Heart left ventricle (tissue), 16 donors: ENCODE measurements at regions not wholly inside any gene's neighbourhood (a gene's known extent, or its start where the extent isn't known, plus 50 kb on each side); places are given as distances from the start of the nearest gene placed in this dataset.
"Not testable (repeated sequence)": the region's sequence is repeated elsewhere in the genome, so short reads cannot be mapped to it uniquely, and the experiment has no call there.

Experiments used
- ATAC-seq, 4 donors: fragments of 200-7000 bp; cut with Tn5 transposase; one replicate each; pipeline ENCODE4 v1.9.1; 2020 to 2022; ENCODE audit warnings: moderate library complexity in 4 of 4, mild to moderate bottlenecking in 3 of 4, moderate number of reproducible peaks in 1 of 4
- DNase-seq, 5 donors: peaks; one replicate each; pipeline ENCODE4 v3.0.0-alpha.2; 2020
- H3K27ac ChIP-seq, 12 donors: fragments of 200-600 bp; sonication (generic) in 4 of 12; one replicate each; pipeline versions ENCODE4 v1.5.0 to v1.8.0; 2016 to 2022; ENCODE audit warnings: mild to moderate bottlenecking in 2 of 12
- H3K27me3 ChIP-seq, 9 donors: fragments of 200-600 bp; sonication (generic) in 2 of 9; one replicate each; pipeline versions ENCODE4 v1.5.1 to v1.8.0; 2016 to 2022; ENCODE audit warnings: mild to moderate bottlenecking in 3 of 9
- H3K36me3 ChIP-seq, 9 donors: fragments of 200-600 bp; sonication (generic) in 2 of 9; one replicate each; pipeline versions ENCODE4 v1.5.0 to v1.8.0; 2018 to 2022; ENCODE audit warnings: mild to moderate bottlenecking in 2 of 9
- H3K4me1 ChIP-seq, 12 donors: fragments of 200-600 bp; sonication (generic) in 4 of 12; one replicate each; pipeline versions ENCODE4 v1.5.0 to v1.8.0; 2016 to 2022; ENCODE audit warnings: mild to moderate bottlenecking in 3 of 12
- H3K4me3 ChIP-seq, 12 donors: fragments of 200-600 bp; sonication (generic) in 4 of 12; one replicate each; pipeline versions ENCODE4 v1.5.0 to v1.8.0; 2017 to 2022; ENCODE audit warnings: mild to moderate bottlenecking in 9 of 12, moderate library complexity in 4 of 12
- H3K9me3 ChIP-seq, 12 donors: fragments of 200-600 bp; sonication (generic) in 4 of 12; one replicate each; pipeline versions ENCODE4 v1.5.0 to v1.8.0; 2016 to 2022; ENCODE audit warnings: mild to moderate bottlenecking in 1 of 12
- CTCF ChIP-seq, 12 donors: fragments of 200-600 bp; sonication (generic) in 4 of 12; IDR thresholded peaks; one replicate each; pipeline versions ENCODE4 v1.5.0 to v1.8.0; 2018 to 2022; ENCODE audit warnings: antibody characterized with exemption in 12 of 12, mild to moderate bottlenecking in 5 of 12
- POLR2A ChIP-seq, 2 donors: fragments of 450-650 bp; IDR thresholded peaks; one replicate each; pipeline ENCODE4 v1.6.1; 2017; ENCODE audit warnings: antibody characterized with exemption in 2 of 2, mild to moderate bottlenecking in 2 of 2, moderate library complexity in 2 of 2
- WGBS, 4 donors: extraction: QIAGEN DNeasy Blood & Tissue Kit in 2 of 4; methylation state at CpG; one replicate each; pipeline versions ENCODE4 v1.1.5 to v1.1.7; 2013 to 2018; 5-methylcytosine and 5-hydroxymethylcytosine counted together
- intact Hi-C, 10 donors: fragments of 100-400 bp; cut with DNase I; formaldehyde crosslinking; loops; one replicate each; pipeline versions ENCODE4 v1.11.1 to v1.14.2; 2022
- donor health status: ischemic (EF 13 %, LVEDD 7.1; RV severe dilation, severe dysfunction).
- donor health status: healthy with polysubstance abuse.
- donor health status: DM: no; HTN: yes; CAD: no.
- donor health status: DM: no; HTN: no; CAD: no.
- donor health status: ischemic (EF 25% LVEDD 6.9; RV normal size, moderate dysfunction).
- donor health status: ischemic (EF 25% LVEDD 5.7; RV mildly dilated, moderate dysfunction).
- donor health status: healthy.
- donor health status: DM: yes; HTN: yes; CAD: no.
- donor health status: ischemic (EF 35%, LVEDD 5.7; RV mildly dilated, moderate dysfunction).
- donor health status: nonischemic (EF 11% LVEDD 7.7; RV severe dilation, severe dysfunction).
- donor health status: DM: yes; HTN: yes; CAD: no.
- donor health status: PGD.
- donor health status: ischemic (EF 29% LVEDD 5.4; RV normal size, mild dysfunction).
- donor health status: nonischemic (EF 23%, LVEDD 6.1; RV moderate dilation, normal function).

- not testable (repeated sequence) for H3K4me3 ChIP-seq, H3K27ac ChIP-seq, H3K36me3 ChIP-seq, H3K4me1 ChIP-seq, DNase-seq, H3K27me3 ChIP-seq, ATAC-seq
- intact Hi-C loops = loop anchor here in 2 of 10 donors (5.0 to 10.0 kb wide), 2 partner anchors 692 to 695 kb away; no protein-coding TSS in a partner anchor
- H3K9me3 ChIP-seq = peaks cover 0 to 37% (median 7%) of the 10 kb centered on the region in 12 donors
Measured at GRCh38 chr6:71007298-71007697, 50.4 kb upstream of the B3GAT2 start.

- no peaks in the 10 kb centered on the region for H3K36me3 ChIP-seq
- DNase-seq (no peak), ATAC-seq (no peak)
- no peak for TF ChIP-seq POLR2A (IDR thresholded peaks at IDR 0.05)
- TF ChIP-seq CTCF (IDR thresholded peaks at IDR 0.05) = no peak
- intact Hi-C loops = loop anchor here (2.0 to 10.0 kb wide), 15 partner anchors 305 to 800 kb away; partner anchors contain the start of gene COL9A1 (in 1 of the 10)
- H3K27ac ChIP-seq = no peak overlapping the region
- no peak overlapping the region for H3K4me3 ChIP-seq
- H3K9me3 ChIP-seq = peaks cover 0 to 8% (median 0%) of the 10 kb centered on the region in 12 donors
- H3K4me1 ChIP-seq = no peaks in the 10 kb centered on the region
- no peaks in the 10 kb centered on the region for H3K27me3 ChIP-seq
- WGBS, 4 donors = 15 to 31% (median 20%) methylated on average over 1 of the region's 1 CpG
Measured at GRCh38 chr6:71011871-71012371, 55.1 kb upstream of the B3GAT2 start.

- intact Hi-C loops = loop anchor here (2.0 to 10.0 kb wide), 15 partner anchors 306 to 801 kb away; partner anchors contain the start of gene COL9A1 (in 1 of the 10)
- Histone ChIP-seq H3K9me3 (no peaks in the 10 kb centered on the region), H3K36me3 (no peaks in the 10 kb centered on the region), H3K27me3 (no peaks in the 10 kb centered on the region), H3K4me3 (no peak overlapping the region), H3K4me1 (no peaks in the 10 kb centered on the region), H3K27ac (no peak overlapping the region)
- WGBS, 4 donors = 27 to 32% (median 29%) methylated on average over 5 of the region's 5 CpGs
- ATAC-seq = peak in 3 of 4 donors; percentile 57 to 74 (median 69)
- TF ChIP-seq POLR2A (IDR thresholded peaks at IDR 0.05) (no peak), CTCF (IDR thresholded peaks at IDR 0.05) (peak; percentile 62 to 89 (median 77))
- DNase-seq = peak in 2 of 5 donors; percentile 16 to 31
Measured at GRCh38 chr6:71012866-71013469, 56.1 kb upstream of the B3GAT2 start.

DNA sequence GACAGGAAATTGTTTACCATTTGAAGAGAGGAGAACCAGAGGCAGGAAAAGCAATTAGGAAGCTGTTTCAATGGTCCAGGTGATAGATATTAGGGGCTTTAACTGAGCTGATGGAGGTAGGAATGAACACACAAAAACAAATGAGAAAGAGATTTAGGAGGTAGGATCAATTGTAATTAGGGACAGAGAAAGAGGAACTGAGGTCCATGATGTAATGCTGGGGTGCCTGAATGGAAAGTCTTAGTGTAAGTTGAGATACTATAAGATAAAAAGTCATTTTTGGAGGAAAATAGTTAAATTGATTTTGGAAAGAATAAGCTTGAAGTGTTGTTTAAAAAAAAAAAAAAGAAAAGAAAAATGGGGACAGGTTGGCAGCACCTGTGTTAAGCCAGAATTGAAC, 58.5 kb upstream of the B3GAT2 start:
- DNase-seq (no peak), ATAC-seq (no peak)
- H3K27me3 ChIP-seq = no peaks in the 10 kb centered on the region
- no peaks in the 10 kb centered on the region for H3K4me1 ChIP-seq
- no peak overlapping the region for H3K4me3 ChIP-seq
- intact Hi-C loops = loop anchor here in 8 of 10 donors (5.0 to 10.0 kb wide), 9 partner anchors 311 to 801 kb away; partner anchors contain the start of gene COL9A1 (in 1 of the 8)
- TF ChIP-seq CTCF (IDR thresholded peaks at IDR 0.05) (no peak), POLR2A (IDR thresholded peaks at IDR 0.05) (no peak)
- no peak overlapping the region for H3K27ac ChIP-seq
- H3K36me3 ChIP-seq = no peaks in the 10 kb centered on the region
- peaks cover 0 to 4% (median 0%) of the 10 kb centered on the region in 12 donors for H3K9me3 ChIP-seq
